Renal cortex interstitium (tissue), 11 donors: ENCODE measurements at regions not wholly inside any gene's neighbourhood (a gene's known extent, or its start where the extent isn't known, plus 50 kb on each side); places are given as distances from the start of the nearest gene placed in this dataset.

Experiments
- DNase-seq, 11 donors: peaks; one replicate each; pipeline ENCODE4 v3.0.0-alpha.2; 2013; ENCODE audit warnings: low read depth in 9 of 11, low spot score in 4 of 11; ENCODE audit errors: extremely low read depth in 1 of 11

DNA sequence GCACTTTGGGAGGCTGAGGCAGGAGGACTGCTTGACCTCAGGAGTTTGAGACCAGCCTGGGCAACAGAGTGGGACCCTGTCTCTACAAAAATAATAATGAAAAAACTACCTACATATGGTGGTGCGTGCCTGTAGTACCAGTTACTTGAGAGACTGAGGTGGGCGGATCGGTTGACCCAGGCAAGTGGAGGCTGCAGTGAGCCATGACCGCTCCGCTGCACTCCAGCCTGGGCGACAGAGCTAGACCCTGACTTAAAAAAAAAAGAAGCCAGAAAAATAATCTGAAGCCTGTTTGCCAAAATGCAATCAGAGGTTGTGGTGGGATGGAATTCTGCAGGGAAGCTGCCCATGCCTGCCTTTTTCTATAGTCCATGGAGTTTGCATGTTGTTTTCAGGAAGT, 50.4 kb upstream of the GGTA1 start:
- DNase-seq, result no peak

DNA sequence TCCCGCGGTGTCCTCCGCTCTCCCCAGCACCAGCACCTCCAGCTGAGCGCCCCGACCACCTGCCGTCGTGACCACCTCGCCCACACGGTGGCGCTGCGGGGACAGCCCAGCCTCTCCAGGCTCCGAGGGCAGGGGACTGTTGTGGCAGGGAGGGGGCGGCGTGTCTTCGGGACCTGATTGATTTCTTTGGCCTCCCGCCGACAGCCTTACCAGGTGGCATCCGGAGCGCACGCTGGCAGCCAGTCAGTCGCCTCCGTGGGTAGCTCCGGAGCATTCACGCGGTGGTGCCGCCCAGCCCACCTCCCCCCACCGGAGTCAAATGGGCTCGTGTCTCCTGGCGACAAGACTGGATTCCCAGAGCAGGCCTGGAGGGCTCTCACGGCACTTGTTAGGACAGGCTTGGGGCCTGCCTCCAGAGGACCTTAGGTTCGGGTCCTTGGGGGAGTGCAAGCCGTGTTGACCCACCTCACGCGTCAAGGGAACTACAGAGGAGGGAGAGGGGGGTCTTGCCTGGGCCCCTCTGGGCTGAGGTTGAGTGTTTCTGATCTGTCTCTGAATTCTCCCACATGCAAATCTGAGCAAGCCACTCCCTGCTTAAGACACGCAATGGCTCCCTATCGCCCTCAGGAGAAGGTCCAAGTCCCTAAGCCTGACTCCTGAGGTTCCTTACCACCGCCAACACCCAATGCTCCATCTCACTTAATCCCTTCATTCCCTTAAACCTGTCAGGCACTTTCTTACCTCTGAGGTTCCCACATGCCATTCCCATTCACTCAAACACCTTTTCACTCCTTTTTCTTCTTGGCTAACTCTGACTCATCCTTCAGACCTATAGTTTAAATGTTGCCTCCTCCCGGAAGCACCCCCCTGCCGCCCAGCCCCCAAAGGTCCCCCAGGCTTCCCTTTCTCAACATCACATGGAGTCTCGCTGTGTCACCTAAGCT, 51.2 kb upstream of the GGTA1 start:
- DNase-seq, result peak in 9 of 11 donors; percentile 70 to 80 (median 77)

DNA sequence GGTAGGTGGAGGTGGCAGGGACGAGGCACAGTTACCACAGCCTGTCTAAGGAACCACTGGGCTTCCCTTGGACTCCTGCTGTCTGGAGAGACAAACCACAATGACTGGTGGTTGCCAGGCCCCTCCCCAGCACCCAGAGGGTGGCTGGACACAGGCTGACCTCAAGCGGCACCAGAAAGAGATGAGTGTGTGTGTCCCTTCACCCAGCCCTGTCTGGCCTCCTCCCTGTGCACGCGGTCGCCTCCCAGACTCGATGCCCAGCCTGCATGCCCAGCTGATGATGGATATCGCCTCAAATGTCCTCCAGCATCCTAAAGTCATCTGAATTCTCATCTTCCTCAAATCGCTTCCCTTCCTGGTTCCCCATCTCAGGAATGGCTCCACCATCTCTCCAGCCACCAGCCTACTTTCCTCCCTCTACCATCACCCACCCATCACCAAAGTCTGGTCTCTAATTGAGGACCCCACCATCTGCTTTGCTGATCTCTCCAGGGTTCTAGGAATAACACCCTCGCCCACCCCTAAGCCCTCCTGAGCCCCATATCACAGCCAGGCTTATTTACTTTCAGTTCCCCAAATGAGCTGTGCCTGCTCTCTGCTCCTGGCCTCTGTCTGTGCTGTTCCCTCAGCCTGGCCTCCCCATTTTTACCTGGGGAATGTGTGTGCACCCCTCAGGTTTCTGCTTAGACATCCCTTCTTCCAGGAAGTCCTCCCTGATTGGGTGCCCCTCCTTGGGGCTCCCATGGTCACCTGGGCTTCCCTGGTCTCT, 52.5 kb upstream of the GGTA1 start:
- no peak for DNase-seq

DNA sequence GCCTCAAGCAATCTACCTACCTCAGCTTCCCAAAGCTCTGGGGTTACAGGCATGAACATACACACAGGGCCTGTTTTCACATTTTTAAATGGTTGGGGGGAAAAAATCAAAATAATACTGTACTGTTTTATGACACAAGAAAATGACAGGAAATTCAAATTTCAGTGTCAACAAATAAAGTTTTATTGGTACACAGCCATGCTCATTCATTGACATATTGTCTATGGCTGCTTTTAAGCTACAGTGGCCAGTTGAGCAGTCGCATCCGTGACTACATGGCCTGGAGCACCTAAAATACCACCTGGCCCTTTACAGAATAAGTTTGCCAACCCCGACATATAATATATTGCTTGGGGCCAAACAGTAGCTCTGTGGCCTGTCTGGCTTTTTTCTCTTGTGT, 56.4 kb upstream of the GGTA1 start:
- no peak for DNase-seq

DNA sequence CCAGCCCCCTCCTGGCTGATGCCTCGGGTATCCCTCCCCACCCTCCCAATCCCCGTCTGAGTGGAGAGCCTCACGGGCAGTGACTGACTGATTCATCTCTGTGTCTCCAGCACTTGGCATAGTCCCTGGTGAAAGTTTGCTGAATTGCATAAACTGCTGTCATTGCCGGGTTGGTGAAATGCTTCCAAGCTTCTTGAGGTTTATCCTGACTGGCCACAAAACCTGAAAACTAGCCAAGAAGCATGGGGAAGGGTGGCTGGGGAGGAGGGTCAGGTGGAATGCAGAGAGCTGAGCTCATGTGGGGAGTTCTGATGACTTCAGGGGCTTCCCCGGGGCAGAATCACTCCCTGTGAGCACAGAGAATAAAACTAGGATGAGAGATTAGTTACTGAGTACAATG, 56.9 kb upstream of the GGTA1 start:
- no peak for DNase-seq

DNA sequence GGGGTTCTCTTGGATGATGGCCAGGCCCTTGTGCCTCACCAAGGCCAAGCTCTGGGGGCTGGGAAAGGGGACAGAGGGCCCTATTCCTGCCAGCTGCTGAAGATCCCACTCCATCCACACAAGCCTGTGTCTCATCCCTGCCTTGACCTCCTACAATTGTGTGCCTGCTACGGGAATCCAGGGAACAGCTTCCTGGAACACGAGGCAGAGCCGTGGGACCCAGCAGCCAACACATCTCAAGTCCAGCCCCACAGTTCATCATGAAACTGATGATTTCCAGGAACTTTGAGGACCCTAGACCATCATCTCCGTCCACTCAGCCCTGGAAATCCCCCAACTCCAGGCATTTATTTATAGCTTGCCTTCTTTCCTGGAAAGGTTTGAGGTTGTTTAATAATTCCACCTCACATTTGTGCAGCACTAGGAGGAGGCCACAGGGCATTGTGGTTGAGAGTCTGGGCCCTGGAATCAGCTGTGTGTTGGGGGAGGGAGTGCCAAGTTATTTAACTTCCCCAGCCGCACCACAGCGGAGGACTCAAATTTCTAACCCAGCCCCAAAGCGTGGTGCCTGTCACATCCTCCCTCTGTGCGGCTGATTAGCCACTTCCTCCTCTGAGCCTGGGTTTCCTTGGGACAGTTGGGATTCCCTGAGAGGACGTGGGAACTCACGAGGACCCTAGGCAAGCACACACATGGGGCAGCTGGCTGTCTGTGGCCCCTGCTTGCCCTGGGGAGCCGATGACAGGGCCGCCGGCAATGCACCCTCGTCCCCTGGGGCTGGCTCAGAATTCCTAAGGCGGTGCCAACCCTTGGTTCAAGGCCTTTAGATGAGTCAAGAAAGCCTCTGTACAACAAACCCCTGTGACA, 58.2 kb upstream of the GGTA1 start:
- peak in 10 of 11 donors; percentile 66 to 91 (median 80) for DNase-seq

DNA sequence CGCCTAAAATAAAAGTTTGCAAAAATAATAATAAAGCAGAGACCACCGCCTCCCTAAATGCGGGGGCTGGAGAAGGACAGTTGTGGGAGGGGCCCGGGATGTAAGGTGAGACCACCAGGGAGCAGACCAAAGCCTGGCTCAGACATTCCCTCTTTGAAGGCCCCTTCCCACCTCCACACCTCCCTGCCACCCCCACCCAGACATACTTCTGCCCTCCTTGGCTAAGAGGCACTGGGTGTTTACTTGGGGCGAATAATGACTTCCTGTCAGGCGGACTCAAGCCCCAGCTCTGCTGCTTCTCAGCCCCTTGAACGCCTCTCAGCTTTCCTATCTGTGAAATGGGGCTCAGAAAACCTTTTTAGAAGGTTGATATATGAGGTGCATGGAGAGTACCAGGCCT, 58.8 kb upstream of the GGTA1 start:
- DNase-seq, result no peak

DNA sequence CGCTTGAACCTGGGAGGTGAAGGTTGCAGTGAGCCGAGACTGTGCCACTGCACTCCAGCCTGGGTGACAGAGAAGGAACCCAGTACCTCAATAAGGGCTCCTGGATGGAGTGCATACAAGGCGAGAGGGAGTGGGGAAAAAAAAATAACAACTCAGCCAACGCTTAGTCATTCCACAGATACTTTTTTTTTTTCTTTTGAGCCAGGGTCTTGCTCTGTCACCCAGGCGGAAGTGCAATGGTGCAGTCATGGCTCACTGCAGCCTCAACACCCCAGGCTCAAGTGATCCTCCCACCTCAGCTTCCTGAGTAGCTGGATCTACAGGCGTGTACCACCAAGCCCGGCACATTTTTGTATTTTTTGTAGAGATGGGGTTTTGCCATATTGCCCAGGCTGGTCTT, 59.5 kb upstream of the GGTA1 start:
- no peak for DNase-seq

DNA sequence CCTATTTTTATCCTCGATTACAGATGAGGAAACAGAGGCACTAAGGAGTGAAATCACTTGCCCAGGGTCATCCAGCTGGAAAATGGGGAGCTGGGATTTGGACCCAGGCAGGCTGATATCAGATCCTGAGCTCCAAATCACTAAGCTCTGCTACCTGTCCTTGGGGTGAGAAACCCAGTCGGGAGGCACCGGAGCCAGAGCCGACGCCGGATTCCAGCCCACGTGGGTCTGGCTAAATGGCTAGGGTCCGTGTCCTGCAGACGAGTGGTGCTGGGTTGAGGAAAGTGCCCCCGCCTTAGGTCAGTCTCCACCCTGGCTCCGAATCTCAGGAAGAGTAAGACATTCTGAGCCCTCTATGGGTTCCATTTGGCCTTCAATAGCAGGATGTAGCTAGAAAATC, 61.3 kb upstream of the GGTA1 start:
- no peak for DNase-seq

DNA sequence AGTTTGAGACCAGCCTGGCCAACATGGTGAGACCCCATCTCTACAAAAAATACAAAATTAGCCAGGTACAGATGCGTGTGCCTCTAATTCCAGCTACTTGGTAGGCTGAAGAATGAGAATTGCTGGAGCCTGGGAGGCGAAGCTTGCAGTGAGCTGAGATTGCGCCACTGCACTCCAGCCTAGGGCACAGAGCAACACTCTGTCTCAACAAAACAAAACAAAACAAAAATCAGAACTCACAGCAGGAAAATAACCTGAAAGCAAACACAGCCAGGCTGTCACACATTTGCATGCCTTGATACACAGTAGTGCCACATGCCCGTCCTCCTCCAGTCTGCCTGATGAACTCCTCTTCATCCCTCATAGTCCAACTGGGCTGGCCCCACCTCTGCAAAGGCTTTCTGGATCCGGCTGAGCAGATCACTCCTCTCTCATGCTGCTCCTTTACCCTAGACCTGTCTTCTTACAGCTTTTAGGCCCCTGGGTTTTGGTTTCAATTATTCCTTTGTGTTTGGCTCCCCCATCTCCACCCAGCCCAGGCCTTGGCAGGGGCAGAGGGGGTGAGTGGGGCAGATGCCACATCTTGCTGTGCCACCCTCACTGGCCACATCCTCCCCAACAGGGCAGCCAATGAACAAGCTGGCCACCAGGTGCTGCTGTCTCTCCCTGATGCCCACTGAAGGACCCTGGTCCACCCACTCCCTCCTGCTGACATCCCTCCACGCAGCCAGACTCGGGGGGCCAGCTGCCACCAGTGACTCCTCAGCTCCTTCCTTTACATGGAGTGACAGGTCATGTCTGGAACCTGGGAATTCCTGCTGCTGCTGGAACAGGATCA, 62.0 kb upstream of the GGTA1 start:
- no peak for DNase-seq

DNA sequence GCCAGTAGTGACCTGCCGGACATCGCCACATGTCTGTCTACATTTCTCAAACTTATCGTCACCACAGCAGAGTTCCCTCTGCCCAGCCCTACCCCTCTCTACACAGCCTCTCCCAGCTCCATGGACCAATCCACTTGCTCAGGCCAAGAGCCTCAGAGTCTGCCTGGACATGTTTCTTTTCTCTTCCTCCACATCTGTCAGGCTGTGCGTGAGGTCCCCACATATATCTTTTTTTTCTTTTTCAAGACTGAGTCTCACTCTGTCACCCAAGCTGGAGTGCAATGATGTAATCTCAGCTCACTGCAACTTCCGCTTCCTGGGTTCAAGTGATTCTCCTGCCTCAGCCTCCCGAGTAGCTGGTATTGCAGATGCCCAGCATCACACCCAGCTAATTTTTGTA, 62.7 kb upstream of the GGTA1 start:
- no peak for DNase-seq

DNA sequence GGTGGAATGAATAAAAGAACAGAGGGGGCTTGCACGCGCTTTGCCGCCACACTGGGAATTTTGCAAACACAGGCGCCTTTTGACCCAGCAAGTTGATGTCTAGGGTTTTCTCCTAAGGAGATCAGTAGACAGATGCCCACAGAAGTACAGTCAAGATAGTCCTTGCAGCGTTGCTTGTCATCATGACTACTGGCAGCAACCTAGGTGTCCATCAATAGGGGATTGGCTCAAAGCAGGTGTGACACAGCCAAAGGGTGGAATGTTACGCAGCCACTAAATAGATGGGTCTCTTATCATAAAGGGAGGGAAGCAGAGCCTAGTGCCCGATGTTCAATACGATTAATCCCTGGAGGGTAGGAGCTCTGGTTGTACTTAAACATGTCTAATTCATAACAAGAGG, 63.8 kb upstream of the GGTA1 start:
- no peak for DNase-seq

DNA sequence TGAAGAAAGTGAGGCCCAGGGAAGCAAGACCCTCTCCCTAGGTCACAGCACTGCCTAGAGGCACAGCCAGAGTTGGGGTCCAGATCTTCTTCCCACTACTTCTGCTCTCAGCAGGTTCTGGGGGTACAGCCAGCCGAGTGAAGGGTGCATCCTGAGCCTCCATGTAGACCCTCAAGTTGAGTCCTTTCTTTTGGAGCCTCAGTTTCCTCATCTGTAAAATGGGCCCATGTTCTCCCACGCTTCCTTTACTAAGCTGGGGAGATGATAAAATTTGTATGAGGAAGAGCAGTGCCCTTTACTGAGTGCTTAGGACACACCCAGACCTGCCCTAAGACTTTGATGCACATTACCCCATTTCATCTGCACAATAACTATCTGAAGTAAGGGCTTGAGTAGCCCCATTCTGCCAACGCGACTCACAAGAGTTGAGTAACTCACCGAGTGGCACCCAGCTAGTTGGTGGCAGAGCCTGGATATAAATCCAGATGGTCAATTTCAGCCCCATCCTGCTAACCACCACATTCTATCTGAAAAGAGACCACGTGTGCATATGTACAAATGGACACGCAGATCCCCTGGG, 64.3 kb upstream of the GGTA1 start:
- no peak for DNase-seq

DNA sequence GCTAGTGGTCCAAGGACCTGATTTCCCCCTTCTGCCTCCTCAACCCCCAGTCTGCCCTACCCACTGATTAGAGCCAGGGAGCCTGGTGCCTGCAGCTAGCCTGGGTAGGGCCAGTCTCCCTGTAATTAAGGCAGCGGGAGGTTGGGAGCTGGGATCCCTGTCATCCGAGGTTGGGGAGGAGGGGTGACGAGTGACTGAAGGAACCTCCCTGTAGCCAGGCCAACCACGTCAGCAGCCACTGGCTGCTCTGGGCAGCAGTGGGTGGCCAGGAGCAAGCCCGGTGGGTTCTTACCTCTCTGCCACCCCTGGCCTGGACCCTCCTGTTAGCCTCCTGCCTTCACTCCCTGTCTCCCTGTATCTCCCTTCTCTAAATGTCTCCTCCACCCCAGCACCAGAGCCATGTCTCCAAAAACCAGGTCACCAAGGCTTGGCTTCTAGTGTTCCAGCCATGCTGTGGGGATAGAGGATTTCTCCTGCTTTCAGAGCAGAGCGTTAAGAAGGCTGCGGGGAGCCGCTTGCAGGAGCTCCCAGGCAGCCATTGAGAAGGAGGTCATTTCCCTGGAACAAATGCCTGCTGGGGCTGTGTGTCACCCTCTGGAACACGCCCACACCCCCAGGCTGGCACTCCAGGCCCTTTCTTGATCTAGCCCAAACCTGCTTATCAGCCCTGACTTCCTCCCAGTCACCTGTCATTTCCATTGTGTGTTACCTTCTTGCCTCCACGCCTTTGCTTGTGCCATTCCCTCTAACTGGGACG, 65.0 kb upstream of the GGTA1 start:
- no peak for DNase-seq

DNA sequence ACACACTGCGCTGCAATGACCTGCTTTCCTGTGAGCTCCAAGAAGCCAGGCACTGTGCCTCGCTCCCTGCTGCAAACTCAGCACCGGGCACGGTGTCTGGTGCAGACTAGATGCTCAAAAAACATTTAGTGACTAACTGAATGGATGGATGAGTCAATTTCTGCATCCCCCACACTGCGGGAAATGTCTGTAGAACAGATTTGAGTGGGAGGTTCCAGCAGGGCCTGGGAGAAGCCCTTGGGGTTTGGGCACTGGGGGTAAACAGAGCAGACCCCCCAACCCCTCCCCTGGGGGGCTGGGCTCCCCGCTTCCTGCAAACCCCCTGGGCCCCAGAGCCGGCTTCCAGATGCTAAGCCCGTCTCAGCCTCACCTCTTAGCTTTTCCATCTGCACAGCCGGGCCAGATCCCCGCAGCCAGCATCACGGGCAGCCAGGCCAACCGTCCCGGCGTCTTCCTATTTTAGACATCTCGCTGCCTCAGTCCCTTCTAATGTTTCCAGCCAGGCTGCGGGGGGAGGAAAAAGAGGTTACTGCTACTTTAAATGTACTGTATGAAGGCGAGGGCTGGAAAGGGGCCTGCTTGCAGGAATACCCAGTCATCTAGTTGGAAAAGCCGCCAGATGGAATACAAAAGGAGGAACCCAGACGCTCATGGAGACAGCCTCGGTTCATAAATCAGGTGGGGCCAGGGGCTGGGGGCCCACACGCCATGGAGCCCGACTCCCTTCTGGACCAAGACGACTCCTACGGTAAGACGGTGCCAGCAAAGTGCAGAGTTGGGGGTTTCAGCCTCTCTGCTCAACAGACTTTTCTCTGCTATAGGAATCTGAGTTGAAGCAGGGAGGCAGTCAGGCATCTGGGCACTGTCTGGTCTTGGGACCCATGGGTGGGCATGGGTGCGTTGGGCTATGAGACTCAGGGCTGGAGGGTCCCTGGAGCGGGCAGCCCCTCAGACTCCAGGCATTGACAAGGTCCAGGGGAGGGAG, 67.1 kb upstream of the GGTA1 start:
- peak in 1 of 11 donors; percentile 56 for DNase-seq
